Tibial nerve (tissue), 4 donors: ENCODE measurements at regions not wholly inside any gene's neighbourhood (a gene's known extent, or its start where the extent isn't known, plus 50 kb on each side); places are given as distances from the start of the nearest gene placed in this dataset.

Source experiments
- CTCF ChIP-seq, 5 experiments: fragments of 200-600 bp in 3 of 5; fragments of 450-650 bp in 2 of 5; sonication (generic) in 3 of 5; IDR thresholded peaks; one replicate each; pipeline ENCODE4 v1.5.1; 2016 to 2019; ENCODE audit warnings: antibody characterized with exemption in 5 of 5, mild to moderate bottlenecking in 3 of 5, moderate library complexity in 2 of 5
- EP300 ChIP-seq, 2 donors: sonication (generic); formaldehyde crosslinking; IDR thresholded peaks; one replicate each; pipeline ENCODE4 v1.6.1; 2017; ENCODE audit warnings: antibody characterized with exemption in 2 of 2, mild to moderate bottlenecking in 1 of 2
- POLR2A ChIP-seq, 2 donors: fragments of 450-650 bp; IDR thresholded peaks; one replicate each; pipeline ENCODE4 v1.6.1; 2017; ENCODE audit warnings: antibody characterized with exemption in 2 of 2, mild to moderate bottlenecking in 2 of 2, moderate library complexity in 2 of 2

DNA sequence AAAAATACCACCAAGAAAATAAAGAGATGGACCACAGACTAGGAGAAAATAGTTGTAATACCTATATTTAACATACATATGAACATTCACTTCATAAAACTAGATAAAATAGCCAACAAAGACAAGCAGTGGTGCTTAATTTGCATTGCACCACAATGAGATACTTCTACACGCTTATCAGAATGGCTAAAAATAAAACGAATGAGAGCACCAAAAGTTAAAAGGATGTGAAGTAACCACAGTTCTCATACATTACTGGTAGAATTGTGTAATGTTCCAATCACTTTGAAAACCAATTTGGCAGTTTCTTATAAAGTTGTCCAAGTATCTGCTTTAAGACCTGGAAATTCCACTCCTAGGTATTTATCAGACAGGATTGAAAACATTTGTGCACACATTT lies 198.9 kb upstream of the SGCD start:
- TF ChIP-seq CTCF (IDR thresholded peaks at IDR 0.05) = no peak
- TF ChIP-seq EP300 (IDR thresholded peaks at IDR 0.05) = no peak
- no peak for TF ChIP-seq POLR2A (IDR thresholded peaks at IDR 0.05)
